GM23338 (cell line): ENCODE measurements at regions not wholly inside any gene's neighbourhood (a gene's known extent, or its start where the extent isn't known, plus 50 kb on each side); places are given as distances from the start of the nearest gene placed in this dataset.

Experiments used
- ATAC-seq: fragments of 200-7000 bp; cut with Tn5 transposase; 3 replicates; pipeline ENCODE4 v1.9.1; 2020
- DNase-seq: peaks from one replicate; pipeline ENCODE4 v3.0.0-alpha.2; 2015; ENCODE audit warnings: low spot score
- H2AFZ ChIP-seq: fragments of 200-600 bp; sonication (generic); 2 replicates; pipeline ENCODE4 v1.8.0; 2016; ENCODE audit warnings: antibody characterized with exemption, mild to moderate bottlenecking, moderate library complexity
- H3F3A ChIP-seq: fragments of 200-600 bp; sonication (generic); replicated peaks from 2 replicates; pipeline ENCODE4 v1.8.0; 2017; ENCODE audit warnings: antibody characterized with exemption, mixed run types, low read depth
- H3K27ac ChIP-seq: fragments of 200-600 bp; sonication (generic); 2 replicates; pipeline ENCODE4 v1.6.1; 2016; ENCODE audit warnings: low read depth
- H3K27me3 ChIP-seq: fragments of 200-600 bp; sonication (generic); 2 replicates; pipeline ENCODE4 v1.8.0; 2016; ENCODE audit warnings: mild to moderate bottlenecking, mixed run types, moderate library complexity; ENCODE audit not compliant: insufficient read depth
- H3K36me3 ChIP-seq: fragments of 200-600 bp; sonication (generic); 2 replicates; pipeline ENCODE4 v1.8.0; 2016; ENCODE audit warnings: mild to moderate bottlenecking; ENCODE audit not compliant: insufficient read depth
- H3K4me1 ChIP-seq: fragments of 200-600 bp; sonication (generic); 2 replicates; pipeline ENCODE4 v1.8.0; 2016; ENCODE audit warnings: mild to moderate bottlenecking, moderate library complexity; ENCODE audit not compliant: insufficient read depth
- H3K4me2 ChIP-seq: fragments of 200-600 bp; sonication (generic); 2 replicates; pipeline ENCODE4 v1.7.1; 2017; ENCODE audit warnings: mixed run types
- H3K4me3 ChIP-seq: fragments of 200-600 bp; sonication (generic); 2 replicates; pipeline ENCODE4 v1.6.1; 2016; ENCODE audit warnings: mixed run types
- H3K79me2 ChIP-seq: fragments of 200-600 bp; sonication (generic); replicated peaks from 2 replicates; pipeline ENCODE4 v1.8.0; 2017; ENCODE audit warnings: mild to moderate bottlenecking; ENCODE audit not compliant: insufficient read depth
- H3K9me2 ChIP-seq: fragments of 200-600 bp; sonication (generic); 2 replicates; pipeline ENCODE4 v1.8.0; 2017; ENCODE audit not compliant: insufficient read depth
- H4K20me1 ChIP-seq: fragments of 200-600 bp; sonication (generic); replicated peaks from 2 replicates; pipeline ENCODE4 v1.8.0; 2017; ENCODE audit warnings: mild to moderate bottlenecking; ENCODE audit not compliant: insufficient read depth
- H3K27ac Mint-ChIP-seq: 2 replicates; pipeline ENCODE4 v1.8.0; 2020; ENCODE audit warnings: inconsistent platforms, mild to moderate bottlenecking, moderate library complexity, mixed read lengths
- H3K27me3 Mint-ChIP-seq: 3 replicates; pipeline ENCODE4 v1.8.0; 2022; ENCODE audit warnings: low read depth, mild to moderate bottlenecking, moderate library complexity, mixed read lengths, inconsistent platforms; ENCODE audit not compliant: insufficient read depth, poor library complexity
- H3K36me3 Mint-ChIP-seq: 3 replicates; pipeline ENCODE4 v1.8.0; 2021; ENCODE audit warnings: low read depth, mild to moderate bottlenecking, inconsistent platforms, moderate library complexity, mixed read lengths
- H3K4me1 Mint-ChIP-seq: 3 replicates; pipeline ENCODE4 v1.8.0; 2020; ENCODE audit warnings: mild to moderate bottlenecking, inconsistent platforms, mixed read lengths
- H3K4me3 Mint-ChIP-seq: 3 replicates; pipeline ENCODE4 v1.8.0; 2021; ENCODE audit warnings: moderate library complexity, mild to moderate bottlenecking, inconsistent platforms, mixed read lengths
- H3K9me3 Mint-ChIP-seq: 3 replicates; pipeline ENCODE4 v1.8.0; 2020; ENCODE audit warnings: moderate library complexity, mild to moderate bottlenecking, inconsistent platforms, mixed read lengths
- CREB1 ChIP-seq: fragments of 250-450 bp; sonication (Bioruptor Pico); IDR thresholded peaks from 2 replicates; pipeline ENCODE4 v1.5.0; 2020; ENCODE audit warnings: low read depth, mild to moderate bottlenecking, moderate library complexity
- CTCF ChIP-seq, 2 experiments: fragments of 200-600 bp in 1 of 2; sonication (generic) in 1 of 2; conservative IDR thresholded peaks; 2 replicates each; pipeline versions ENCODE4 v1.5.1 to v1.6.1; 2016 to 2017; ENCODE audit warnings: antibody characterized with exemption in 2 of 2, low read depth in 2 of 2, mild to moderate bottlenecking in 2 of 2, moderate library complexity in 1 of 2
- EZH2 ChIP-seq: fragments of 200-600 bp; sonication (generic); IDR thresholded peaks from one replicate; pipeline ENCODE4 v1.8.0; 2017; ENCODE audit warnings: antibody characterized with exemption, mild to moderate bottlenecking, low read depth; ENCODE audit not compliant: unreplicated experiment
- EZH2phosphoT487 ChIP-seq: fragments of 200-600 bp; sonication (generic); IDR thresholded peaks from one replicate; pipeline ENCODE4 v1.8.1; 2018; ENCODE audit warnings: antibody characterized with exemption; ENCODE audit not compliant: unreplicated experiment
- JUNB ChIP-seq: IDR thresholded peaks from one replicate; pipeline ENCODE4 v1.6.1; 2016; ENCODE audit warnings: antibody characterized with exemption; ENCODE audit not compliant: unreplicated experiment
- NANOG ChIP-seq: IDR thresholded peaks from 2 replicates; pipeline ENCODE4 v1.6.1; 2016; ENCODE audit warnings: antibody characterized with exemption, borderline replicate concordance
- POLR2AphosphoS5 ChIP-seq: IDR thresholded peaks from 2 replicates; pipeline ENCODE4 v1.6.1; 2016; ENCODE audit warnings: antibody characterized with exemption, low read depth
- STAT1 ChIP-seq: IDR thresholded peaks from one replicate; pipeline ENCODE4 v1.6.1; 2016; ENCODE audit warnings: antibody characterized with exemption; ENCODE audit not compliant: unreplicated experiment
- ZNF114 ChIP-seq: fragments of 250-450 bp; sonication (Bioruptor Pico); IDR thresholded peaks from 2 replicates; pipeline ENCODE4 v1.5.0; 2020; ENCODE audit warnings: mild to moderate bottlenecking, moderate library complexity
- ZNF331 ChIP-seq: fragments of 250-450 bp; sonication (Bioruptor Pico); IDR thresholded peaks from 2 replicates; pipeline ENCODE4 v1.5.0; 2020; ENCODE audit warnings: low read depth, mild to moderate bottlenecking, moderate library complexity
- ZNF462 ChIP-seq: fragments of 250-450 bp; sonication (Bioruptor Pico); IDR thresholded peaks from 2 replicates; pipeline ENCODE4 v1.5.0; 2020; ENCODE audit warnings: mild to moderate bottlenecking, moderate library complexity
- TF ChIP-seq, protein P1 (sequence below): IDR thresholded peaks from 2 replicates; pipeline ENCODE4 v1.6.1; 2016; ENCODE audit warnings: antibody characterized with exemption
- TF ChIP-seq, protein P2 (sequence below): IDR thresholded peaks from one replicate; pipeline ENCODE4 v1.6.1; 2018; ENCODE audit warnings: antibody characterized with exemption; ENCODE audit not compliant: unreplicated experiment

DNA sequence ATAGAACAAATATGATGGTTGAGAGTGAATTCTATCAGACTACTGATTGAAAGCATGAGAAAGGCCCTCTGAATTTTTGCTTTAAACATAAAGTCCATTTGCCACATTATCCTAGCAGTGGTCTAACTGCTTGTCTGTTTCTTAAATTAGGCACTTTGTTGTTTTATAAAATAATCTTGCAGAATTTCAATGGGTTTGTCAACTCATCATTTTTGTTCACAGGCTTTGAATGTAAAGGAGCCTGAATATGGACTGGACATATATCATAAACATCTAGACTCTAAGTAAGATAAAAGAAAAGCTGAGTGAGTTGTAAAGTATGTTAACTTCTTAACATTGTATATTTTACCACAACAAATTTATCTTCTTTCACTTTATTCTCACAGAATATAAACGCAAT, 845.9 kb downstream of the SUCLG1 start:
- peaks cover 4% of the 10 kb centered on the region; the same call in 1 of the 2 replicates for H3K9me2 ChIP-seq
- peaks cover 4% of the 10 kb centered on the region for H3K27me3 Mint-ChIP-seq
- H3K4me3 ChIP-seq: no peak overlapping the region
- H3K4me1 ChIP-seq: no peaks in the 10 kb centered on the region
- H3K4me2 ChIP-seq: no peak overlapping the region
- no peak for TF ChIP-seq STAT1
- no peak for TF ChIP-seq CTCF (conservative IDR thresholded peaks at IDR 0.05; ENCODE audit: low read depth in 2 of 2)
- TF ChIP-seq, protein P1, sequence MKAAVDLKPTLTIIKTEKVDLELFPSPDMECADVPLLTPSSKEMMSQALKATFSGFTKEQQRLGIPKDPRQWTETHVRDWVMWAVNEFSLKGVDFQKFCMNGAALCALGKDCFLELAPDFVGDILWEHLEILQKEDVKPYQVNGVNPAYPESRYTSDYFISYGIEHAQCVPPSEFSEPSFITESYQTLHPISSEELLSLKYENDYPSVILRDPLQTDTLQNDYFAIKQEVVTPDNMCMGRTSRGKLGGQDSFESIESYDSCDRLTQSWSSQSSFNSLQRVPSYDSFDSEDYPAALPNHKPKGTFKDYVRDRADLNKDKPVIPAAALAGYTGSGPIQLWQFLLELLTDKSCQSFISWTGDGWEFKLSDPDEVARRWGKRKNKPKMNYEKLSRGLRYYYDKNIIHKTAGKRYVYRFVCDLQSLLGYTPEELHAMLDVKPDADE: no peak
- no peak for TF ChIP-seq POLR2AphosphoS5
- no peak for TF ChIP-seq JUNB
- TF ChIP-seq ZNF114 (CRISPR knock-in tag): no peak
- no peak for TF ChIP-seq CREB1
- no peak for TF ChIP-seq ZNF331 (CRISPR knock-in tag)
- no peak for TF ChIP-seq ZNF462 (CRISPR knock-in tag)
- TF ChIP-seq, protein P2, sequence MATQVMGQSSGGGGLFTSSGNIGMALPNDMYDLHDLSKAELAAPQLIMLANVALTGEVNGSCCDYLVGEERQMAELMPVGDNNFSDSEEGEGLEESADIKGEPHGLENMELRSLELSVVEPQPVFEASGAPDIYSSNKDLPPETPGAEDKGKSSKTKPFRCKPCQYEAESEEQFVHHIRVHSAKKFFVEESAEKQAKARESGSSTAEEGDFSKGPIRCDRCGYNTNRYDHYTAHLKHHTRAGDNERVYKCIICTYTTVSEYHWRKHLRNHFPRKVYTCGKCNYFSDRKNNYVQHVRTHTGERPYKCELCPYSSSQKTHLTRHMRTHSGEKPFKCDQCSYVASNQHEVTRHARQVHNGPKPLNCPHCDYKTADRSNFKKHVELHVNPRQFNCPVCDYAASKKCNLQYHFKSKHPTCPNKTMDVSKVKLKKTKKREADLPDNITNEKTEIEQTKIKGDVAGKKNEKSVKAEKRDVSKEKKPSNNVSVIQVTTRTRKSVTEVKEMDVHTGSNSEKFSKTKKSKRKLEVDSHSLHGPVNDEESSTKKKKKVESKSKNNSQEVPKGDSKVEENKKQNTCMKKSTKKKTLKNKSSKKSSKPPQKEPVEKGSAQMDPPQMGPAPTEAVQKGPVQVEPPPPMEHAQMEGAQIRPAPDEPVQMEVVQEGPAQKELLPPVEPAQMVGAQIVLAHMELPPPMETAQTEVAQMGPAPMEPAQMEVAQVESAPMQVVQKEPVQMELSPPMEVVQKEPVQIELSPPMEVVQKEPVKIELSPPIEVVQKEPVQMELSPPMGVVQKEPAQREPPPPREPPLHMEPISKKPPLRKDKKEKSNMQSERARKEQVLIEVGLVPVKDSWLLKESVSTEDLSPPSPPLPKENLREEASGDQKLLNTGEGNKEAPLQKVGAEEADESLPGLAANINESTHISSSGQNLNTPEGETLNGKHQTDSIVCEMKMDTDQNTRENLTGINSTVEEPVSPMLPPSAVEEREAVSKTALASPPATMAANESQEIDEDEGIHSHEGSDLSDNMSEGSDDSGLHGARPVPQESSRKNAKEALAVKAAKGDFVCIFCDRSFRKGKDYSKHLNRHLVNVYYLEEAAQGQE: no peak
- TF ChIP-seq EZH2: no peak
- no peak for TF ChIP-seq NANOG
- TF ChIP-seq EZH2phosphoT487: no peak
- no peaks in the 10 kb centered on the region for H3K79me2 ChIP-seq
- no peak overlapping the region for H3K27ac ChIP-seq
- H3K27ac Mint-ChIP-seq: no peak overlapping the region
- H3F3A ChIP-seq: no peaks in the 10 kb centered on the region
- H3K4me3 Mint-ChIP-seq: no peak overlapping the region
- H3K36me3 Mint-ChIP-seq: no peaks in the 10 kb centered on the region; the same call in 2 of the 3 replicates
- ATAC-seq: no peak
- no peaks in the 10 kb centered on the region for H3K4me1 Mint-ChIP-seq
- no peaks in the 10 kb centered on the region for H3K36me3 ChIP-seq
- H2AFZ ChIP-seq: no peak overlapping the region
- no peaks in the 10 kb centered on the region for H4K20me1 ChIP-seq
- H3K27me3 ChIP-seq: no peaks in the 10 kb centered on the region
- peaks cover 13% of the 10 kb centered on the region for H3K9me3 Mint-ChIP-seq
- DNase-seq: no peak
